ENCODE measurements at regions not wholly inside any gene's neighbourhood (a gene's known extent, or its start where the extent isn't known, plus 50 kb on each side); places are given as distances from the start of the nearest gene placed in this dataset.

GRCh38 chr20:53778736-53779135, 185.1 kb upstream of the ZNF217 start:
- Histone ChIP-seq H4K20me1 (ENCODE audit: control insufficient read depth, insufficient read depth, insufficient read length) (no peaks in the 10 kb centered on the region), H2BK15ac (ENCODE audit: low read depth, low read length) (no peak overlapping the region), H2BK5ac (ENCODE audit: insufficient read length, low read length) (no peak overlapping the region), H4K8ac (replicated peaks; ENCODE audit: insufficient read length, low read depth, low read length) (no peak overlapping the region), H3T11ph (ENCODE audit: low read length) (no peak overlapping the region), H3K27ac (ENCODE audit: insufficient read length, low read depth, low read length) (no peak overlapping the region), H3K4ac (ENCODE audit: low read depth, low read length) (no peak overlapping the region), H3K79me1 (ENCODE audit: insufficient read depth, low read depth, low read length, poor library complexity, severe bottlenecking) (no peaks in the 10 kb centered on the region), H4K91ac (ENCODE audit: insufficient read length, low read depth, low read length) (no peak overlapping the region), H2BK12ac (ENCODE audit: insufficient read length, low read depth, low read length) (no peak overlapping the region), H3K9me3 (ENCODE audit: control insufficient read depth, low read depth, low read length) (no peaks in the 10 kb centered on the region), H2BK120ac (ENCODE audit: low read depth, low read length, poor library complexity, severe bottlenecking) (no peak overlapping the region), H2BK20ac (ENCODE audit: low read depth, low read length, poor library complexity, severe bottlenecking) (no peak overlapping the region), H3K18ac (ENCODE audit: insufficient read length, low read depth, low read length) (no peak overlapping the region), H3K56ac (ENCODE audit: insufficient read length, low read depth, low read length) (no peak overlapping the region), H4K5ac (ENCODE audit: insufficient read length, low read depth, low read length) (no peak overlapping the region), H2AK5ac (ENCODE audit: insufficient read length, low read length) (no peak overlapping the region), H3K9ac (ENCODE audit: extremely low read depth, insufficient read length, low read length) (no peak overlapping the region), H3K23me2 (ENCODE audit: insufficient read length, low read depth, low read length, poor library complexity, severe bottlenecking) (no peaks in the 10 kb centered on the region), H3K79me2 (ENCODE audit: insufficient read depth, low read length) (no peaks in the 10 kb centered on the region), H3K14ac (ENCODE audit: insufficient read depth, low read length) (no peak overlapping the region), H2AFZ (ENCODE audit: low read length) (no peak overlapping the region), H3K4me1 (ENCODE audit: insufficient read depth, low read length) (no peaks in the 10 kb centered on the region), H3K23ac (ENCODE audit: insufficient read length, low read depth, low read length) (no peak overlapping the region), H3K4me2 (ENCODE audit: insufficient read depth, insufficient read length, low read length) (no peak overlapping the region), H3K27me3 (ENCODE audit: insufficient read depth, low read length) (no peaks in the 10 kb centered on the region)
- Mint-ChIP-seq H3K27me3 (ENCODE audit: low read depth) (no peaks in the 10 kb centered on the region), H3K9me3 (no peaks in the 10 kb centered on the region), H3K4me3 (no peak overlapping the region), H3K4me1 (peaks cover 5 to 10% of the 10 kb centered on the region in 2 experiments; a peak in 1 of 4 replicates), H3K27ac (no peak overlapping the region), H3K36me3 (ENCODE audit: insufficient read depth in 1 of 3, low read depth in 3 of 3) (no peaks in the 10 kb centered on the region)
- DNase-seq, result no peak
- no peak for TF ChIP-seq CTCF (conservative IDR thresholded peaks at IDR 0.05)
- no CpG with 5 or more reads among the region's 7 CpGs for WGBS (ENCODE audit: extremely low coverage, insufficient read length, low lambda C conversion rate)
